M059J (cell line): ENCODE measurements at regions not wholly inside any gene's neighbourhood (a gene's known extent, or its start where the extent isn't known, plus 50 kb on each side); places are given as distances from the start of the nearest gene placed in this dataset.

Experiments
- DNase-seq: peaks from one replicate; pipeline ENCODE4 v3.0.0-alpha.2; 2012; ENCODE audit warnings: low read depth

DNA sequence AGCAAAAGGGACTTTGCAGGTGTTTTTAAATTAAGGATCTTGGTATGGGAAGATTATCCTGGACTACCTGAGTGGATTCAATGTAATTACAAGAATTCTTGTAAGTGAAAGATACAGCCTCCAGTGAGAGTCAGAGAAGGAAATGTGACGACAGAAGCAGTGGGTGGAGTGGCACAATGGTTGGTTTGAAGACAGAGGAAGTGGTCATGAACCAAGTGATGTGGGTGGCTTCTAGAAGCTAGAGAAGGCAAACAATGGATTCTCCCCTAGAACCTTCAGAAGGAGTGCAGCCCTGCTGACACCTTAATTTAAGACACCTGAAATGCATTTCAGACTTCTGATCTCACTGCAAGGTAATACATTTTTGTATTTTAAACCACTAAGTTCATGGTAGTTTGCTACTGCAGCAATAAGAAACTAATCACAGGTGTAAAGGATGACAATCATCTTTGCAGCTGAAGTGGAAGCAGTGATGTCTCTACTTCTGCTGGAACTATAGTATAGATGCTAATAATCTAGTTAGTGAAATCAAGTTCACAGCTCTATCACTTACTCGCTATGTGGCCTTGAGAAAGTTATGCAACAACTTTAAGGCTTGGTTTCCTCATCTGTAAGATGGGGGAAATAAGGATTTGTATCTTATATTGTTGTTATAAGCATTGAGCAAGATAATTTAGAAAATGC is 403.4 kb upstream of the SUCLG2 start:
- DNase-seq: no peak

DNA sequence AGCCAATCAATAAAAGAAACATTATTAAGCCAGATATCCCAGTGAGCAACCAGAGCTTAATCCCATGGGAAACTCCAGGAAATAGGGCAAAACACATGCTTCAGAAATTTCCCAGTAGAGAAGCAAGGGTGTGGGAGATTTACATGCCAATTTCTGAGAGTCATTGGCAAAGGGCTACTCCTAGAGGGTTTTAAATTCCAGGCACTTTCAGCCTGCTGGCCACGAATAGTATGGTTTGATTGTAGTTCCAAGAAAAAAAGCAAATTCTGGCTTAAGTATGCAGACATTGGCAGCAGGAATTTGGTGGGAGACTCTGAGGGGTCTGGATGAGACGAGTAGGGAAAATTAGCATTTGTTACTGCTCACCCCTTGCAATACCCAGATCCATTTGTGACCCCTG is 402.1 kb upstream of the SUCLG2 start:
- DNase-seq: no peak

DNA sequence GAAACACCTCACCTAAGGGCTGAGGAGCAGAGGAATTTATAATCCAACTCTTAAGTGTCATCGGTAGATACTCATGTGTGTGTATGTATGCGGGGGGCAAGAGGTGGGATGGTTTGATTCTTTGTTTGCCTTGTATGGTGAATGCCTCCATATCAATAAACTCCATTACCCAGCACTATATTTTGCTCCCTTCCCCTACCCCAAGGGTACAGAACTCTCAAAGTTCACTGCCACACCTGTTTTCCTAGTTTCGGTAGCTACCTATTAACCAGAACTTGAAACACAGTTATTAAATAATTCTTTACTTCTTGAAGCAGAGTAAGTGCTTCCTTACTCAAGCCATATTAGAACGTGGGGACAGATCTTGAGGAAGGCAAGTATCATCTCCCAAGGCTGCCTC is 400.8 kb upstream of the SUCLG2 start:
- no peak for DNase-seq

DNA sequence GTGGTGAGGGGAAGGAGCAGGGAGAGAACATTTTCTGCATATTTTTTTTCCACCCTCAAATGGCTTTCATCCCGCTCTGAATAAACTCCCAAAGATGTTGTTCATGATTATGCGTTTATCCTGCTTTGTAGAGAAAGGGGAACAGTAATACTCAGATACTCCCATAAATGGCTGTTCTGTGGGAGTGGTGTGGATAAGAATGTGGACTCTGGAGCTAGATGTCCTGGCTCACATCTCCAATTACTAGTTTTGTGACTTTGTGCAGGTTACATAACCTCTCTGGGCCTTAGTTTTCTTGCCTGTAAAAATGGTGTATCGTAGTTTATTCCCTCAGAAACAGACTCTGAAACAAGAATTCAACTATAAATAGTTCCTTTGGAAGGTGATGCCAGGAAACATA is 395.4 kb upstream of the SUCLG2 start:
- DNase-seq: no peak

DNA sequence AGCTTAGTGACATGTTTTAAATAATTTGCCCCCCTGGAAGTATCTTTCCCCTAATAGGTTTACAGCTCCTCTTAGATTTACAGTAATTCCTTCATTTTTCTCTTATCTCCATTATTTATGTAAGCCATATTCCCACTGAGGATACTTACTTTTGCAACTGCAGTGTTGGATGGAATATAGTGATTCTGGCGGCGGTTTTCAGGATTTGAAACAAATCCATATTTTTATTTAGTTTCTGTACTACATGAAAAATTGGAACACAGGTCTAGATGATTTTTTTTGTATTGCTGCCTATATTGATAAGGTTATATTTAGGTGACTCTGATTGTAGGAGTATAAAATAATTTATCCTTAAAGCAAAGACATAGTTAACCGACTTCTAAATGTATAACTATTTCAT is 391.6 kb upstream of the SUCLG2 start:
- no peak for DNase-seq

DNA sequence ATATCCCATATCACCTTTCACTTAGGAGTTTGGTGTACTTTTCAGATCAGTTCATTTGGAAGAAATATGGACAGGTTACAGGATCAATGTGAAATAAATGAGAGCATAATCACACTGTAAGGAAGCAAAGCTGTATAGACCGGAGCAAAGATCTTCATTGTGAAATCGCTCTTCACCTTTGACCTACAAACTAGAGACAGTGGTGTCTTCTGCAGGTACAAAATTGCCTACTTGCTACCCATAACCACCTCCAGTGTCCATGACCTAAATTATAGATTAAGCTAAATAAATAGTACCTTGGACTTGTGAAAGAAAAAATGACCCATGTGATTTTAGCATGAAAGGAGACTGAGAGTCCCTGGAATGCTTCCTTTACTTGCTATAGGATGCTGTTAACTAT is 379.5 kb upstream of the SUCLG2 start:
- DNase-seq: no peak

DNA sequence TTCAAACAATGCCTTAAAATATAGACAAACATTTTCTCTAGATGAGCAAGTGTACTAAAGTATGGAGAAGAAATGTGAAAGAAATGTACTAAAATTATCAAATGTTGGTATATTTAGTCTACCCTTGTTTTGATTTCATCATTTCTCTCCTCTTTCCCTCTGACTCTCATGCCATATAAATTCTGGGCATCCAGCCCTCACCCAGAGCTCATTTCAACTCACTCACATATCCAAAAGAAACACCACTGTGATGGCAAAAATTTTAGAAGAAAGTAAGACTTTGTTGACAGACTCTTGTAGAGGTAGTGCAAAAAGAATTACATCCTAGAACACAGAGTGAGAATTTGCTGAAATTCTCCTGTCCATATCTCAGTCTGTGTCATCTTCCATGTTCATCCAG is 377.8 kb upstream of the SUCLG2 start:
- no peak for DNase-seq

DNA sequence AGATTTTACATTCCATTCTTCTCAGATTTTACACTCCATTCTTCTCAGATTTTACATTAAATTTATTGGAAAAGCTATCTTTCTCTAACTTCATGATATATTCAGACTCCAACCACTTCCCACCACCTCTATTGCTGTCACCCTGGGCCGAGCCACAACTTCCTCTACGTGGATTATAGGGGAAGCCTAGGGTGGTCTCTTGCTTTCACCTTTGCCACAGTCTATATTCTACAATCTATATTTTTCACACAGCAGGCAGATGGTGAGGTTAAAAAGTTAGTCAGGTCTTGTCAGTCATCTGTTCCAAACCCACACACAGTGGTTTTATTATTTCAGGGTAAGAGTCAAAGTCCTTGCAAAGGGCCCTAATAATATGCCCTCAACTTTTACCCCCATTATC is 370.8 kb upstream of the SUCLG2 start:
- DNase-seq: no peak

DNA sequence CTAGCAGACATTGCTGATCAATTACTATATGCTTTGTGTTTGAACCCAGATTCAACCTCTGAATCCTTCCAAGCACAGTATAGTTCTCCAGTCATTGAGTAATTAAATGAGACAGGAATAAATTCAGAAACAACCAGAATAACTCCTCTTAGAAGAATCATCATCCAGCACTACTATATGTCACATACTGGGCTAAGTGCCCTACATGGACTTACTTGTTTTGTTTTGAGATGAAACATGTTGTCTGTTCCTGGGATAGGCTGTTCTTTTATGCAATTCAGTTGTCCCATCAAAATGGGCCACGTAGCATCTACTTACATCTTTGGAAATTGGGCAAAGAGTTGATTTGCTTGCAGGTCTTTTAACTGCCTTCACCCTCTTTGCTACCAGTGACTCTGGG is 365.5 kb upstream of the SUCLG2 start:
- DNase-seq: no peak

DNA sequence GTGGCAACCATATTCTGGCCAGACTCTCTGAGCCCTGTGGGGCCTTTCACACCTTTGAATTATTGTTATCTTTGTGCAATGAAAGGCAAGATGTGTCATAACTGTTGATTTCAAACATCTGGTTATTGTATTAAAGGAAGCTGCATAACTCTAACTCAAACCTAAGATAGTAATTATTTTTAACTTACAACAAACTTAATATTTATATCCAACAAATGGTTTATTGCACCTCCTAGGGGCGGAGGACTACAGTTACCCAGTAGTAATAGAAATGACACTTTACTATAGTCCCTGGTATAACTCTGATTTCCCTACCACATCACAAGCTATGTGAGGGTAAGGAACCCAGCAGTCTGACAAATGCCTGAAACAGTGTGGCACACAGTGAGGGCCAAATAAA is 363.9 kb upstream of the SUCLG2 start:
- DNase-seq: no peak

DNA sequence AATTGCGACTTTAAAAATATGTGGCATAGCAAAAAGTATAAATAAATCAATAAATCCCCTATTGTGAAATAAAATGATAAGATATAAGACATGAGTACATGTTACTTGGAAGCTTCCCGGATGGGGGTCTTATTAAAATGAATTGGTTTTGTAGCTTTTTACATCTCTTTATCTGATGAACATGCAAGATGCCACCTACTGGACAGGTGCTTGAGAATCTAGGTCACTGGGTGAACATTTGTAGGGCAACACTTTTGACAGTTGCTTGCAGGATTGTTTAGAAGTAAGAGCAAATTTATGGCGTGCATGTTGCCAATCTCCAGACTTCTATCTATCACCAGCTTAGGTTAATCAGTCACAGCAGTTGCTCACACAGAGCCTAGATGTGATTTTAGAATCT is 362.7 kb upstream of the SUCLG2 start:
- DNase-seq: no peak

DNA sequence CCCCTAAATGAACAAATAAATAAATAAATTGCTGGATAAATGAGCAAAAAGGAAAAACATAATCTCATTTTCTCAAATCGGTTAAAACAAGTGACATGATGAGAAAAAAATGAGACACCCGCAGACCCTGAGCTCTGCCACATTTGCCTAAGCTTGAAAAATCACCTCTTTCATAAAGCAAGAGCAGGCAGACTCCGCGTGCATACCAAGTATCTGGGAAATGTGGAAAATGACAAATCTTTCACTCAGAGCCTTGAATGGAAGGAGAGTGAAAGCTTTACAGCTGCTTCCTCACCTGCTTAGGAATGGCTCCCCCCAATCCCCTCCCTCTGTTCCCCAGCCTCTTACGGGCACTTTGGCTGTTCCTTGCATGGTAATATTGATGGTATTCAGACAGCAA is 355.5 kb upstream of the SUCLG2 start:
- DNase-seq: no peak

DNA sequence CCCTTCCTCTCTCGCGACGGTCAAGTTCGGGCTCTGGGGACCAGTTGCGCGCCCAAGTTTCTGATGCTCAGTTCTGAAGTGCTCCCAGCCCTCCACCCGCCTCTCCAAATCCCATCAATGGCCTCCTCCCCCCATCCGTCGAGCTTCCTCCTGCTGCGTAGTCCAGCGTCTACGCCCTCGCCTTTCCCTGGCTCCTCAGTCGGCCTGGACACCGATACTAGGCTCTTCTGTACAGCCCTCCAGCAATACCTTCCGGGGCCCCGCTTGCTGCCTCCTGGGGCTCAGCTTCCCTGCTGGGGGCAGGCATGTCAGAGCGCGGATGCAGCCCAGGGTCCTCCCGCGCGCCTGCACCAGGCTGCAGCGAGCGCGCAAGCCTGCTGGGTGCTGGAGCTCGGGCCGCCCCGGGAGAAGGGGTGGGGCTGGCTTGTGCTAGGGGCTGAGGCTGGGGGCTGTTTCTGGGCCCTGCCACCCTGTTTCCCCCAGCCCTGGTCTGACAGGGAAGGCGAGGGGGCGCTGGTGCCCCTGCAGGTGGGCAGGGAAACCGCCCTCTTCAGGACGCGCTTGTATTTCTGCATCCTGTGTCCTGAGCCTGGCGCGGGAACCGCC is 353.3 kb upstream of the SUCLG2 start:
- no peak for DNase-seq

DNA sequence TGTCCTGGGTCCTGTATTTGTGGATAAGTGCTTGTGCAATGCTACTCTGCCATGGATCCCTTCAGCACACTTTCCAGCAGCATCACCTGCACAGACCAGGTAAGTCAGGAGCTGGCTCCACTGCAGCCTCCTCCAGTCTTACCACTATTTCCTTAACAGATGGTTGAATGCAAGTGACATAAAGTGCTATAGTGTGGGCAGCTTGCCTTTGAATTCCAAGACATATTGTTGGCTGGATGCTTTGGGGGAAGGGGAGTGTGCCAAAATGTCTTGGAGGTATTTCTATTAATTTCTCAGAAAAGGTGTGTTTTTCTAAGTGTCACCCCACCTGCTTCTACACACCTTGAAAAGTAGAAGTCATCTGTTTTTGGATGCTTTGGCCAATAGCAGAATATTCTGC is 352.2 kb upstream of the SUCLG2 start:
- DNase-seq: no peak

DNA sequence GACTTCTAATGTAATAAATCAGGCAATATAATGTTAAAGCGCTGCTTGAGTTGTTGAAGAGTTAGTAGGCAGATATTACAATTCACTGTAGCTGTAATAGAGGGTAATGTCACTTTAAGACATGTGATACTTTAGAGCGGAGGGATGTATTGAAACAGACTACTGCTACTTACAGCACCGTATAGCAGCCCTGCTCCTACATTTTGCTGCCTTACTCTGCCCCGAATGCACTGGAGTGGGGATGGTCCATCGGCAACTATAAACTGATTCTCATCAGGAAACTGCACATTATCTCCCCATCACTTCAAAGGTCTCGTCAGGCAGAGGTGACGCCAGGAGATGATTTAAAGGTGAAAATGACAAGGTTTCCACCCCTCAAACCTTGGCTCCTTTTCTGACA is 349.7 kb upstream of the SUCLG2 start:
- DNase-seq: no peak

DNA sequence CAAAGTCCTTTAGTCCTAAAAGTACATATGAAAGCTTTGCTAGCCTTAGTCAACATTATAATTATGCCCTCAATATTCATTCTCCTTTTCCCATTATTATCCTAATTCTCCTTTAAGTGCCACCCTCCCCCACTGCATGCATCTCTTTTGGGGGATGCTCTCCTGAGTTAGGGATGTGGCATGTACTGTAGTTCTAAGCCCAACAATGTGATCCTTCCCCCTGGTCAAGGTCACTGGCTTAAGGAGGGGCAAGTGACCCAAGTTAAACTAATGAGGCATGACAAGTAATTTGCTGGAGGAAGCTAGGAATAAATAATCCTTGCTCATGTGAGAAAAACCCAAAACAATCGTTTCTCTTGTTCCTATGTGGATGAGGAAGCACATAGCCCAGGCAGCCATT is 343.9 kb upstream of the SUCLG2 start:
- no peak for DNase-seq

DNA sequence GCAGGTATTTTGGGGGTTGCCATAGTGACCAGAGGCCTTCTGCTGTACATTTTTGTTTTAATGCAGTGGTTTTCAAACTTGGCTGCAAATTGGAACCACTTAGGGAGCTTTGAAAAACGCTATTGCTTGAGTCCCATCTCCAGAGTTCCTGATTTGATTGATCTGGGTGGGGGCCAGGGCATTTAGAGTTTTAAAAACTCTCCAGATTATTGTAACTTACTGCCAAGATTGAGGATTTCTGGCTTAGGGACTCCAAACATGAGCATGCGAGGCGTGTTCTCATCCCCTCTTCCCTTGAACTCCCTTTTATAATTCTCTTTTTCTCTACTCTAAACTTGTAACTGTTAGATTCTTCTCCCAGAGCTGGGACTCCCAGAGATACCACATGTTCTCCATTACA is 340.8 kb upstream of the SUCLG2 start:
- DNase-seq: no peak

DNA sequence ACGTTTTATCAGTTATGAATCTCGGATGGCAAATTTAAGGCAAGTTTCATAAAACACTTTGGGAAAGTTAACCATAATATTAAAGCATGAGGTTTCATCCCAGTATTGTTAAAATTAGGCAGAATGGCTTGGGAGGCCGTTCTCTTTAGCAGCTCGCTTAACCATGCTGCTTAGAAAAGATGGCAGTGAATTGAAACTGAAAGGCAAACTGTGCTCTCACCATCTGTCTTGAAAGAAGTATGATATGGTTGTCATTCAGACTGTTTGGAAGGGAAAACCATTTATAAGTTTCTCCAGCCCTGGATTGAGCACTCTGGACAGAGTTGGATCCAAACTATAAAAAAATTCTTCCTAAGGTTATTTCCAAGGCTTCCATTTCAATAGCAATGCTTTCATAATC is 332.3 kb upstream of the SUCLG2 start:
- DNase-seq: no peak

DNA sequence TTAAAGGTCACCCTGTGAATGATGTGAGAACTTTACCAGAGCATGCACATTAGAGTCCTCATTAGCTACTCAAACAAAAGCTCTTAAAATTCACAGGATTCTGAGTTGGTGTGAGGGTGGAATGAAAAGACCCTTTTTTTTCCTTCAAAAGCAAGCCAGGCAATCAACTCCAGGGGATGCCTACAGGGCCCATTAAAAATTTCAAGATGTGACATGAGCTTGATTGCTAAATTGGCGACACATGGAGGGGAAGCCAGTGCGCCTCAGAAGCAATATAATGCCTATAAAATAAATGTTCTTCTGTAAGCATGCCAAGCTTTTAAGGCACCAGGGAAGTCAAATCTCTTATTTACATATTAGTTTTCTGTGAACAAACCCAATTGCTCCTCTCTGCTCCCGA is 328.8 kb upstream of the SUCLG2 start:
- no peak for DNase-seq

DNA sequence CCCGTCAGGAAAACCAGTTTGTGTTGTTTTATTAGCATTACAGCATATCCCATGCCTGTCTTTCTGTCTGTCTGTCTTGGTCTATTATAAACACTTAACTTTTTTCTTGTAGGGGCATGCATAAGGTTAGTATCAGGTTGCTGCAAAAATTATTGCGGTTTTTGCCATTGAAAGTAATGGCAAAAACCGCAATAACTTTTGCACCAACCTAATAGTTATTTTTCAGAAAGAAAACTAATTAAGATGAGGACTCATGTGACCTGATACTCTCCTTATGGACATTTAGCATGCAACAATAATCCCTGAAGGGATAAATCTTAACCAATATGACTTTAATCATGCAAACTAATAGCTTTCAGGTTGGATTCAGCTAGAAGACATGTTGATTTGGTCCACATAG is 326.7 kb upstream of the SUCLG2 start:
- DNase-seq: no peak

DNA sequence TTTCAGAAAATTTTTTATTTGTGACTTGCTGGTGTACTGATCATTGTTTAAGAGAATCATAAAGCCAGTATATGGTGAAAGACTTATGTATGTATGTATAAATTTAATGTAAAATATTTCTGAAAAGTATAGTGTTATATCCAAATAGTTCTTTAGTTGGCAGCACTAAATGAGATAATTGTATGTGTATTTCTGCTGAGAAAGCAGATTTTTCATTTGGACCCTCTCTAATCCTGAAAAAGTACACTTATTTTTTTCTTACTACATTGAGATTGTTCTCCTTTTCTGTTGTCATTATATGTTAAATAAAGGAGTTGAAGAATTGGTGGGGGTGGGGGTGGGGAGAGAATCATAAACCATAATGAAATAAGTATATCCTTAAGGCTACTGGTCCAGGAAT is 324.9 kb upstream of the SUCLG2 start:
- DNase-seq: no peak

DNA sequence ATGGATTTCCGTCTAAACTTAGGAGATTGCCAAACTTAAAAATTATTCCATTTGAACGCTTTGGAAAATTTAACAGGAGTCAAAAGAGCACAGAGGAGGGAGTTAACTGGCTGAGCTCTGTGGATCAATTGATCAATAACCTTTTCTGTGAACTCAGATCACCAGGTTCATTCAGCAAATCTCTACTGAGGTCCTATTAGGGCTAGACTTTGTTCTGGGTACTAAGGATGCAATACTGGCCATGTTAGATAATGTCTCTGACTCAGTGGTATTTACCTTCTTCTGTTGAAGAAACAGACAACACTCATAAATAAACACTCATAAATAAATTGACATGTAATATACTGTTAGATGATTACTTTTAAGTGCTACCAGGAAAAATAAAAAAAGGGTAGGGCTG is 323.4 kb upstream of the SUCLG2 start:
- no peak for DNase-seq

DNA sequence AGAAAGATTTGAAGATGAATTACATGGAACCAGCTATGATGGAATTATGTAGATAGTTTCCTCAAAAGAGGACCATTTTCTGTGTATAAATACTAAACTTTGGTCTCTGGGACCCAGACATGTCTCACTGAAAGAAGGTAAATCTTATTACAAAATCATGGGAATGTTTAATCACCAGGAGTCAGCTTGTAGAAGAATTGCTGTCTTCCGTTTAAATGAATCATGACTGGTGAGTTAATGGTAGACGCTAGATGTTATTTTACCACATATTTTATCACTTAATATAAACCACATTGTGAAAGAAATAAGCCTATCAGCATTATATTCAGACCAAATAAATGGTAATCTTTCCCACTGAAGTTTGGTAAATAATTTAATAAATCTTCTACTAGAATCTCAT is 322.3 kb upstream of the SUCLG2 start:
- DNase-seq: no peak

DNA sequence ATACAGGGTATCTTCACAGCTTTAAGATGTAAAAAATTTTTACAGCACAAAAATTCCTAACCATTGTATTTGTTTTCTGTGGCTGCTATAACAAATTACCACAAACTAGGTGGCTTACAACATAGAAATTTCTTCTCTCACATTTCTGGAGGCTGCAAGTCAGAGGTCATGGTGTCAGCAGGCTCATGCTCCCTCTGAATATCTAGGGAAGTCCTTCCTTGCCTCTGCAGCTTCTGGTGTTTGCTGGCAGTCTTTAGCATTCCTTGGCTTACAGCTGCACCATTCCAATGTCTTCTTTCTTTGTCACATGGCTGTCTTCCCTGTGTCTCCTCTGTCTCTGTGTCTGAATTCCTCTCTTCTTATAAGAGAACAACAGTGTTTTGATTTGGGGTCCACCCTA is 310.2 kb upstream of the SUCLG2 start:
- DNase-seq: no peak
